Activated CD8-positive, alpha-beta memory T cell treated with anti-CD3 and anti-CD28 coated beads for 4 hours (primary cell): ENCODE measurements at regions not wholly inside any gene's neighbourhood (a gene's known extent, or its start where the extent isn't known, plus 50 kb on each side); places are given as distances from the start of the nearest gene placed in this dataset.

ENCODE experiments used
- DNase-seq, 2 donors: peaks; one replicate each; pipeline ENCODE4 v3.0.0-alpha.2; 2020; ENCODE audit warnings: low read depth in 2 of 2

GRCh38 chr14:44151130-44151820, 355.8 kb downstream of the FSCB start:
- DNase-seq, result no peak

DNA sequence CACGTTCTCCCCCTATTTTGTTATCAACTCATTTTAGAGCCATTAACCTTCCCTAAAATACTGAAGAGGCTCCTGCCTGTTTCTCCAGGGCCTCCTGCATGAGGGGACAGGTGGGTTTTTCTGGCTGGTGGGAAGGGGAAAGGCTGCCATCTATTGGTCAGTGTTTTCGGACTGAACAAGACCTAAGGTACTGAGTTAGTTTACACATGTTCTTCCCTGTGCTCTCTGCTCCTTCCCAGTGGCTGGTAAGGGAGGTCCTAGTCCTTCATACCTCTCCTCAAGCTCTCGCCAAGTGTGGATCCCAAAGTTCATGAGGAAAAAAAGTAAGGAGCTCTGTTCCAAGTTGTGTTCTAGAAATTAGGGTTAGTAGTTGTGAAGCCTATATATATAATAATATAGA, 357.5 kb downstream of the FSCB start:
- no peak for DNase-seq

- DNase-seq, result no peak
Measured at GRCh38 chr14:44142006-44142405, 365.1 kb downstream of the FSCB start.

DNA sequence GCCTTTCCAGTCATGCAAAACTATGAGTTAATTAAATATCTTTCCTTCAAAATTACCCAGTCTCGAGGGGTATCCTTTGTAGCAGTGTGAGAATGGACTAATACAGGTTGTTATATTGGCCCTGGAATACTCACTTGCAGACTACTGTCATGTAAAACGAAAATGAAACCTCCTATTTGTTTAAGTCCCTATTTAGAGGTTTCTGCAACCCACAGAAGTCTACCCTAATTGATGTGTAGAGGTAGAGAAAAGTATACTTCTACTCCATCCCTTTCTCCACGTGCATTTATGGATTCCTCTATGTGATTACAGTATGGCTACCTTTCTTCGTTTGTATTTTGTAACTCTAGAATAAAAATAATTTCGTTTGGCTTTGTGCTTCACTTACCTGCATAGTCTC, 371.1 kb downstream of the FSCB start:
- DNase-seq, result no peak

- no peak for DNase-seq
Measured at GRCh38 chr14:44131861-44132260, 375.2 kb downstream of the FSCB start.

GRCh38 chr14:44113769-44114730, 393.0 kb downstream of the FSCB start:
- DNase-seq, result no peak

DNA sequence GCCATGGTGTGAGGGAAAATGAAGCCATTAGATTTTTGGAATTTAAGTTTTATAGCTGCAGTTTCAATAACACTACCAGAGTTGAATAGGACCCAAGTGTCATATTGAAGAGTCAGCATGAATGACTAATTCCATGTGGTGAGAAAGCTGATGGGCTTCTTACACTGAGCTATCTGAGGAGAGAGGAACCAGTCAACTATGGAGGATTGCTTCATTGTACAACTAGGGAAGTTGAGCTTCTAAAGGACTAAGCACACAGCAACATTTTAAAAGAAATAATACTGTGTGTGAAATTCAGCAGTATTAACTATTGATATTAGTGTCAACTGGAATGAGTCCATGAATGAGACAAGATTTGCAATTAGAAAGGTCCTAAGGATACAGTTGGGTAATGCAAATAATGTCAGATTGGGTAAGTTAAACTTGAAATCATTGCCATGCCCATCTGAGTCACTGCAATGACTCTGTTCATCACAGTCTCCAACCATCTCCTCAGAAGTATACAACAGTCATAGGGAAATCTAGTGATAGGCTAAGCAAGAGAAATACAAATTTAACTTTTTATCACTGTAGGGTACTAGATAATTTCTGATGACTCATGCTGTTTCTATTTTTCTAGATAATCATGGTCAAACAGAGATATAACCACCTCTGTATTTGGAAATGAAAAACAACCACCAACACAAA, 394.2 kb downstream of the FSCB start:
- DNase-seq, result no peak

DNA sequence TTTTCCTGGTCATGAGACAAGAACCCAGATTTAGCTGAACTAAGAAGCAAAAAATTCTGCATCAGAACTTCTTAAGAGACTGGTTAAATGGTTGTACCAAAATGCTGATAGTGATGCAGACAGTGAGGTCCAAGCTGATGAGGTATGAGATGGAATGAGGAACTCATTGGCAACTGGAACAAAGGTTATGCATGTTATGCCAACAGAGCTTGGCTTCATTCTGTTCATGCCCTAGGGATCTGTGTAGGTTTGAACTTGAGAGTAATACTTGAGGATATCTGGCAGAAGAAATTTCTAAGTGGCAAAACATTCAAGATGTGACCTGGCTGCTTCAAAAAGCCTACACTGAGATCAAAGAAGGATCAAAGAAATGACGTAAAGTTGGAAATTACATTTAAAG, 398.0 kb downstream of the FSCB start:
- no peak for DNase-seq

GRCh38 chr14:44108601-44109000, 398.5 kb downstream of the FSCB start:
- DNase-seq, result no peak

GRCh38 chr14:44107156-44107555, 399.9 kb downstream of the FSCB start:
- DNase-seq, result no peak

GRCh38 chr14:44099743-44100488, 407.2 kb downstream of the FSCB start:
- DNase-seq, result no peak

GRCh38 chr14:44081146-44081545, 425.9 kb downstream of the FSCB start:
- DNase-seq, result no peak

GRCh38 chr14:44070046-44070445, 437.0 kb downstream of the FSCB start:
- no peak for DNase-seq

DNA sequence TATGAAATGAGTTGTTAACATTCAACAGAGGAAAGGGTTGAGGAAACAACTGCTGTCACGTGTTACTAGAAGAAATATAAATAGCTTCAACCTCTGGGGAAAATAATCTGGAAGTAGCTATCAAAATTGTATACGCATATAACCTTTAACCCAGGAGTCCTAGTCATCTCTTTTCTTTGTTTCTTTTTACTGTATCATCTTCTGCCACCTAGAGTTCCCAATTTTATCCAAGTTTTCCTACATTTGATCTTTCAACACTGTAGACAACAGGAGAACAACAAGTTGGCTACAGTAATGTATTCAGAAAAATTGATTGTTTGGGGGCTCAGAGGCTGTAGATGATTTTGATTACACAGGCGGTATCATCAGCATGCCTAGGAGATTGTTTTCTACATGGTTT, 453.7 kb downstream of the FSCB start:
- DNase-seq, result no peak

DNA sequence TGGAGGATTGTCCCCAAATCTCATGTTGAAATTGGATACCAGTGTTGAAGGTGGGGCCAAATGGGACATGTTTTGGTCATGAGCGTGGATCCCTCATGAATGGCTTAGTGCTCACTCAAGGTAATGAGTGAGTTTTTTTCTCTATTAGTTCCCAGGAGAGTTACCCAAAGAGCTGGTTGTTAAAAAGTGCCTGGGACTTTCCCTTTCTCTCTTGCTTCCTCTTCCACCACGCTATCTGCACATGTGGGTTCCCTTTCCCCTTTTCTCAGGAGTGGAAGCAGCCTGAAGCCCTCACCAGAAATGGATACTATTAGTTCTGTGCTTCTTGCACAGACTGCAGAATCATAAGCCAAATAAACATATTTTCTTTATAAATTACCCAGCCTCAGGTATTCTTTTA, 465.4 kb downstream of the FSCB start:
- no peak for DNase-seq

DNA sequence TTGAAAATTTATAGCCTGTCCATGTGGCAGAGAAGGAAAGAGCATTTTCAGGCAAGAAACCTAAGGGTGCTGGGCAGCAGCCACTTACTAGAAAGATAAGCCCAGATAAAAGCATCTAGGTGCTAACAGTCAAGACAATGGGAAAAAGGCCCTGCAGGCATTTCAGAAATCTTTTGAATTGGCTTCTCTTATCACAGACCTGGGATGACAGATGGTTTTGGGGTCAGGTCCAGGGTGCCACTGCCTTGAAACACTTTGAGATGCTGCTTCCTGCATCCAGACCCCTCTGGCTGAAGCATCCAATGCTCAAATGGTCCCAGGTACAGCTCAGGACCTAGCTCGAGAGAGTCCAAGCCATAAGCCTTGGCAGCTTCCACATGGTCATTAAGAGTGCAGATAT, 466.5 kb downstream of the FSCB start:
- no peak for DNase-seq

GRCh38 chr14:44036248-44036647, 470.8 kb downstream of the FSCB start:
- no peak for DNase-seq

DNA sequence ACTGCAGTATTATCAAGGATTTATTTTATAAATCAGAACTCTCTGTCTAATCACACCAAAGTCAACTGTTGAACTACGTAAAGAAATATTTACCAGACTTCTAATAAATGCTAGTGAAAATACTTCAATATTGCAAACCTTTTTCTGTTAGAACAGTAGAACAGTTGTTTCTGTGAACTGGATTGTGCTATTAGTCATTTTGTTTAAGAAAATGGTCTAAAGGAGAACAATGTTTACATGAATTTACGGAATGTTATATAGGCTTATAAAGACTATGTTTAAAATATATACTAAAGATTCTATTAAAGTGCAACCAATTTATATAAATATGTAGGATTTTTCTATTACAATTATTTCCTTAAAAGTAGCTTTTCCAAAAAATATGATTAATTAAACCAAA, 471.4 kb downstream of the FSCB start:
- no peak for DNase-seq

- DNase-seq, result no peak
Measured at GRCh38 chr14:44030831-44031383, 476.2 kb downstream of the FSCB start.

GRCh38 chr14:44029933-44030332, 477.1 kb downstream of the FSCB start:
- no peak for DNase-seq

DNA sequence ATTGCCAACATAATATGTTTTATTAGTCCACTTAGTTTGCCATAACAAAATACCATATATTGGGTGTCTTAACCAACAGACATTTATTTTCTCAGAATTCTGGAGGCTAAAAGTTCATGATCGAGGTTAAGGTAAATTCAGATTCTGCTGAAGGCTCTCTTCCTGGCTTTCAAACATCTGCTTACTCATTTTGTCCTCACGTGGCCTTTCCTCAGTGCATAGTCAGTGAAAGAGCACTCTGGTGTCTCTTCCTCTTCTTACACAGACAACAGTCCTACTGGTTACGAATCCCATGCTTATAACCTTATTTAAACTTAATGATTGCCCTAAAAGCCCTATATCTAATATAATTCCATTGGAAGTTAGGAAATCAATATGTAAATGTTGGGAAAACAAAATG, 479.7 kb downstream of the FSCB start:
- DNase-seq, result no peak

- no peak for DNase-seq
Measured at GRCh38 chr14:44010595-44010994, 496.5 kb downstream of the FSCB start.
